ENCODE measurements at regions not wholly inside any gene's neighbourhood (a gene's known extent, or its start where the extent isn't known, plus 50 kb on each side); places are given as distances from the start of the nearest gene placed in this dataset.

GRCh38 chr4:126630230-126630629 is 1002.5 kb upstream of the INTU start:
- TF ChIP-seq CTCF (IDR thresholded peaks at IDR 0.05) = no peak
- no peak for TF ChIP-seq EZH2 (IDR thresholded peaks at IDR 0.05; ENCODE audit: borderline replicate concordance, insufficient read depth, low read depth, low read length, poor library complexity, severe bottlenecking)

Data from B cell (primary cell).